Activated CD8-positive, alpha-beta T cell treated with anti-CD3 and anti-CD28 coated beads for 36 hours (primary cell): ENCODE measurements at regions not wholly inside any gene's neighbourhood (a gene's known extent, or its start where the extent isn't known, plus 50 kb on each side); places are given as distances from the start of the nearest gene placed in this dataset.

ENCODE experiments used
- ATAC-seq: fragments of 200-7000 bp; cut with Tn5 transposase; one replicate; pipeline ENCODE4 v1.10.0; 2021; ENCODE audit warnings: mild to moderate bottlenecking, moderate library complexity
- CTCF ChIA-PET: fragments of 350-600 bp; sonication (Branson Sonifier 250); formaldehyde crosslinking; loops from one replicate; lab custom pipeline; 2021; ENCODE audit warnings: antibody characterized with exemption; lab: Charles Lee
- POLR2A ChIA-PET: fragments of 350-600 bp; sonication (Branson Sonifier 250); formaldehyde crosslinking; loops from one replicate; lab custom pipeline; 2021; ENCODE audit warnings: antibody characterized with exemption; lab: Charles Lee
- DNase-seq: peaks from one replicate; pipeline ENCODE4 v3.0.0-alpha.2; 2020
- H3K27ac Mint-ChIP-seq: one replicate; pipeline ENCODE4 v1.8.0; 2021; ENCODE audit warnings: mild to moderate bottlenecking, mixed read lengths
- H3K27me3 Mint-ChIP-seq: one replicate; pipeline ENCODE4 v1.8.0; 2021; ENCODE audit warnings: mixed read lengths
- H3K36me3 Mint-ChIP-seq: one replicate; pipeline ENCODE4 v1.8.0; 2021; ENCODE audit warnings: low read depth, mixed read lengths
- H3K4me1 Mint-ChIP-seq: one replicate; pipeline ENCODE4 v1.8.0; 2021; ENCODE audit warnings: low read depth, mixed read lengths
- H3K4me3 Mint-ChIP-seq: one replicate; pipeline ENCODE4 v1.8.0; 2021; ENCODE audit warnings: mild to moderate bottlenecking, moderate library complexity, mixed read lengths
- H3K9me3 Mint-ChIP-seq: one replicate; pipeline ENCODE4 v1.8.0; 2021; ENCODE audit warnings: mixed read lengths
- CTCF ChIP-seq: fragments of 200-600 bp; IDR thresholded peaks from one replicate; pipeline ENCODE4 v1.8.0; 2022; ENCODE audit warnings: antibody characterized with exemption, mild to moderate bottlenecking
- intact Hi-C: fragments of 100-400 bp; cut with micrococcal nuclease; formaldehyde crosslinking; loops from one replicate; pipeline ENCODE4 v1.10.0; 2022

GRCh38 chr22:49532869-49533802, 294.5 kb downstream of the BRD1 start:
- ChIA-PET POLR2A (no interaction called here), CTCF (no interaction called here)
- DNase-seq (no peak), ATAC-seq (no peak)
- no peak overlapping the region for H3K4me3 Mint-ChIP-seq
- H3K27me3 Mint-ChIP-seq: no peaks in the 10 kb centered on the region
- no peaks in the 10 kb centered on the region for H3K4me1 Mint-ChIP-seq
- H3K27ac Mint-ChIP-seq: no peak overlapping the region
- H3K9me3 Mint-ChIP-seq: no peaks in the 10 kb centered on the region
- H3K36me3 Mint-ChIP-seq: no peaks in the 10 kb centered on the region
- intact Hi-C loops: no loop called here
- TF ChIP-seq CTCF: no peak

- no peak for ATAC-seq
- Mint-ChIP-seq H3K36me3 (no peaks in the 10 kb centered on the region), H3K9me3 (no peaks in the 10 kb centered on the region), H3K4me3 (no peak overlapping the region), H3K27me3 (no peaks in the 10 kb centered on the region), H3K4me1 (no peaks in the 10 kb centered on the region), H3K27ac (no peak overlapping the region)
- TF ChIP-seq CTCF: no peak
- no peak for DNase-seq
- ChIA-PET CTCF (no interaction called here), POLR2A (no interaction called here)
- intact Hi-C loops: no loop called here
Measured at GRCh38 chr22:49531368-49531791, 296.3 kb downstream of the BRD1 start.

GRCh38 chr22:49530671-49531367, 296.9 kb downstream of the BRD1 start:
- Mint-ChIP-seq H3K27ac (no peak overlapping the region), H3K4me3 (no peak overlapping the region), H3K27me3 (no peaks in the 10 kb centered on the region), H3K4me1 (no peaks in the 10 kb centered on the region), H3K9me3 (no peaks in the 10 kb centered on the region), H3K36me3 (no peaks in the 10 kb centered on the region)
- POLR2A ChIA-PET: no interaction called here
- no peak for TF ChIP-seq CTCF
- ATAC-seq: no peak
- CTCF ChIA-PET: no interaction called here
- no peak for DNase-seq
- intact Hi-C loops: no loop called here

- POLR2A ChIA-PET: no interaction called here
- Mint-ChIP-seq H3K9me3 (no peaks in the 10 kb centered on the region), H3K27me3 (no peaks in the 10 kb centered on the region), H3K27ac (no peak overlapping the region), H3K4me3 (no peak overlapping the region), H3K4me1 (no peaks in the 10 kb centered on the region), H3K36me3 (no peaks in the 10 kb centered on the region)
- DNase-seq: no peak
- CTCF ChIA-PET: no interaction called here
- no peak for ATAC-seq
- TF ChIP-seq CTCF: no peak
- intact Hi-C loops: no loop called here
Measured at GRCh38 chr22:49528420-49528720, 299.3 kb downstream of the BRD1 start.
